Neural cell (in vitro differentiated cells): ENCODE measurements at regions not wholly inside any gene's neighbourhood (a gene's known extent, or its start where the extent isn't known, plus 50 kb on each side); places are given as distances from the start of the nearest gene placed in this dataset.

Source experiments
- CTCF ChIP-seq: fragments of 450-650 bp; IDR thresholded peaks from 2 replicates; pipeline ENCODE4 v1.5.1; 2014; ENCODE audit warnings: antibody characterized with exemption, mild to moderate bottlenecking, moderate library complexity; ENCODE audit not compliant: poor library complexity, severe bottlenecking
- EP300 ChIP-seq: fragments of 450-650 bp; conservative IDR thresholded peaks from 2 replicates; pipeline ENCODE4 v1.6.1; 2014; ENCODE audit warnings: antibody characterized with exemption, mild to moderate bottlenecking, moderate library complexity; ENCODE audit not compliant: poor library complexity, severe bottlenecking
- POLR2AphosphoS5 ChIP-seq: IDR thresholded peaks from 2 replicates; pipeline ENCODE4 v1.6.1; 2012
- TAF1 ChIP-seq: IDR thresholded peaks from 2 replicates; pipeline ENCODE4 v1.6.1; 2012; ENCODE audit warnings: low read depth
- TF ChIP-seq, protein P1 (sequence below): IDR thresholded peaks from 2 replicates; pipeline ENCODE4 v1.6.1; 2012; ENCODE audit warnings: borderline replicate concordance

- no peak for TF ChIP-seq CTCF
- no peak for TF ChIP-seq TAF1
- TF ChIP-seq EP300, result no peak
- TF ChIP-seq POLR2AphosphoS5, result no peak
- TF ChIP-seq, protein P1, sequence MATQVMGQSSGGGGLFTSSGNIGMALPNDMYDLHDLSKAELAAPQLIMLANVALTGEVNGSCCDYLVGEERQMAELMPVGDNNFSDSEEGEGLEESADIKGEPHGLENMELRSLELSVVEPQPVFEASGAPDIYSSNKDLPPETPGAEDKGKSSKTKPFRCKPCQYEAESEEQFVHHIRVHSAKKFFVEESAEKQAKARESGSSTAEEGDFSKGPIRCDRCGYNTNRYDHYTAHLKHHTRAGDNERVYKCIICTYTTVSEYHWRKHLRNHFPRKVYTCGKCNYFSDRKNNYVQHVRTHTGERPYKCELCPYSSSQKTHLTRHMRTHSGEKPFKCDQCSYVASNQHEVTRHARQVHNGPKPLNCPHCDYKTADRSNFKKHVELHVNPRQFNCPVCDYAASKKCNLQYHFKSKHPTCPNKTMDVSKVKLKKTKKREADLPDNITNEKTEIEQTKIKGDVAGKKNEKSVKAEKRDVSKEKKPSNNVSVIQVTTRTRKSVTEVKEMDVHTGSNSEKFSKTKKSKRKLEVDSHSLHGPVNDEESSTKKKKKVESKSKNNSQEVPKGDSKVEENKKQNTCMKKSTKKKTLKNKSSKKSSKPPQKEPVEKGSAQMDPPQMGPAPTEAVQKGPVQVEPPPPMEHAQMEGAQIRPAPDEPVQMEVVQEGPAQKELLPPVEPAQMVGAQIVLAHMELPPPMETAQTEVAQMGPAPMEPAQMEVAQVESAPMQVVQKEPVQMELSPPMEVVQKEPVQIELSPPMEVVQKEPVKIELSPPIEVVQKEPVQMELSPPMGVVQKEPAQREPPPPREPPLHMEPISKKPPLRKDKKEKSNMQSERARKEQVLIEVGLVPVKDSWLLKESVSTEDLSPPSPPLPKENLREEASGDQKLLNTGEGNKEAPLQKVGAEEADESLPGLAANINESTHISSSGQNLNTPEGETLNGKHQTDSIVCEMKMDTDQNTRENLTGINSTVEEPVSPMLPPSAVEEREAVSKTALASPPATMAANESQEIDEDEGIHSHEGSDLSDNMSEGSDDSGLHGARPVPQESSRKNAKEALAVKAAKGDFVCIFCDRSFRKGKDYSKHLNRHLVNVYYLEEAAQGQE, result no peak
Observed at GRCh38 chr5:112528928-112529327, 109.9 kb upstream of the EPB41L4A start.
